ENCODE measurements at regions not wholly inside any gene's neighbourhood (a gene's known extent, or its start where the extent isn't known, plus 50 kb on each side); places are given as distances from the start of the nearest gene placed in this dataset.

GRCh38 chr5:51181208-51181894 lies 201.9 kb upstream of the ISL1 start:
- Histone ChIP-seq H3K9ac (ENCODE audit: low read depth, low read length) (no peak overlapping the region), H3K36me3 (ENCODE audit: insufficient read depth, low read length) (no peaks in the 10 kb centered on the region), H3K27me3 (ENCODE audit: insufficient read depth, low read length) (no peaks in the 10 kb centered on the region), H3K27ac (ENCODE audit: low read depth, low read length) (no peak overlapping the region), H3K4me3 (ENCODE audit: low read length) (no peak overlapping the region), H3K4me1 (ENCODE audit: insufficient read depth, low read length) (peaks cover 9% of the 10 kb centered on the region), H3K9me3 (ENCODE audit: insufficient read depth, low read depth, low read length) (no peaks in the 10 kb centered on the region)
- WGBS, result 73% methylated on average over 2 of the region's 3 CpGs

- Histone ChIP-seq H3K4me1 (ENCODE audit: insufficient read depth, low read length) (peaks cover 22% of the 10 kb centered on the region), H3K27me3 (ENCODE audit: insufficient read depth, low read length) (no peaks in the 10 kb centered on the region), H3K36me3 (ENCODE audit: insufficient read depth, low read length) (no peaks in the 10 kb centered on the region), H3K4me3 (ENCODE audit: low read length) (no peak overlapping the region), H3K27ac (ENCODE audit: low read depth, low read length) (no peak overlapping the region), H3K9me3 (ENCODE audit: insufficient read depth, low read depth, low read length) (no peaks in the 10 kb centered on the region), H3K9ac (ENCODE audit: low read depth, low read length) (no peak overlapping the region)
- 66% methylated on average over 4 of the region's 4 CpGs for WGBS
Observed at GRCh38 chr5:51185850-51186329, 197.4 kb upstream of the ISL1 start.

- no peaks in the 10 kb centered on the region for H3K27me3 ChIP-seq (ENCODE audit: insufficient read depth, low read length)
- H3K9ac ChIP-seq (ENCODE audit: low read depth, low read length), result no peak overlapping the region
- H3K4me3 ChIP-seq (ENCODE audit: low read length), result no peak overlapping the region
- H3K9me3 ChIP-seq (ENCODE audit: insufficient read depth, low read depth, low read length), result no peaks in the 10 kb centered on the region
- H3K36me3 ChIP-seq (ENCODE audit: insufficient read depth, low read length), result no peaks in the 10 kb centered on the region
- H3K4me1 ChIP-seq (ENCODE audit: insufficient read depth, low read length), result peaks cover 22% of the 10 kb centered on the region
- H3K27ac ChIP-seq (ENCODE audit: low read depth, low read length), result no peak overlapping the region
- WGBS, result 39% methylated on average over 6 of the region's 6 CpGs
Observed at GRCh38 chr5:51188001-51188591, 195.2 kb upstream of the ISL1 start.

GRCh38 chr5:51194671-51195070 lies 188.6 kb upstream of the ISL1 start:
- Histone ChIP-seq H3K4me3 (ENCODE audit: low read length) (no peak overlapping the region), H3K27ac (ENCODE audit: low read depth, low read length) (no peak overlapping the region), H3K4me1 (ENCODE audit: insufficient read depth, low read length) (no peaks in the 10 kb centered on the region), H3K9ac (ENCODE audit: low read depth, low read length) (no peak overlapping the region), H3K36me3 (ENCODE audit: insufficient read depth, low read length) (no peaks in the 10 kb centered on the region), H3K27me3 (ENCODE audit: insufficient read depth, low read length) (no peaks in the 10 kb centered on the region), H3K9me3 (ENCODE audit: insufficient read depth, low read depth, low read length) (no peaks in the 10 kb centered on the region)
- 92% methylated on average over 2 of the region's 2 CpGs for WGBS

GRCh38 chr5:51201024-51201423 lies 182.2 kb upstream of the ISL1 start:
- Histone ChIP-seq H3K4me1 (ENCODE audit: insufficient read depth, low read length) (no peaks in the 10 kb centered on the region), H3K27ac (ENCODE audit: low read depth, low read length) (no peak overlapping the region), H3K36me3 (ENCODE audit: insufficient read depth, low read length) (no peaks in the 10 kb centered on the region), H3K9me3 (ENCODE audit: insufficient read depth, low read depth, low read length) (no peaks in the 10 kb centered on the region), H3K4me3 (ENCODE audit: low read length) (no peak overlapping the region), H3K27me3 (ENCODE audit: insufficient read depth, low read length) (no peaks in the 10 kb centered on the region), H3K9ac (ENCODE audit: low read depth, low read length) (no peak overlapping the region)
- WGBS, result 80% methylated on average over 5 of the region's 6 CpGs

GRCh38 chr5:51201708-51202107 lies 181.5 kb upstream of the ISL1 start:
- Histone ChIP-seq H3K9me3 (ENCODE audit: insufficient read depth, low read depth, low read length) (no peaks in the 10 kb centered on the region), H3K4me3 (ENCODE audit: low read length) (no peak overlapping the region), H3K27ac (ENCODE audit: low read depth, low read length) (no peak overlapping the region), H3K4me1 (ENCODE audit: insufficient read depth, low read length) (no peaks in the 10 kb centered on the region), H3K9ac (ENCODE audit: low read depth, low read length) (no peak overlapping the region), H3K27me3 (ENCODE audit: insufficient read depth, low read length) (no peaks in the 10 kb centered on the region), H3K36me3 (ENCODE audit: insufficient read depth, low read length) (no peaks in the 10 kb centered on the region)
- 100% methylated on average over 1 of the region's 1 CpG for WGBS

- Histone ChIP-seq H3K9me3 (ENCODE audit: insufficient read depth, low read depth, low read length) (no peaks in the 10 kb centered on the region), H3K4me1 (ENCODE audit: insufficient read depth, low read length) (no peaks in the 10 kb centered on the region), H3K4me3 (ENCODE audit: low read length) (no peak overlapping the region), H3K27me3 (ENCODE audit: insufficient read depth, low read length) (no peaks in the 10 kb centered on the region), H3K9ac (ENCODE audit: low read depth, low read length) (no peak overlapping the region), H3K27ac (ENCODE audit: low read depth, low read length) (no peak overlapping the region), H3K36me3 (ENCODE audit: insufficient read depth, low read length) (no peaks in the 10 kb centered on the region)
- WGBS, result 86% methylated on average over 2 of the region's 2 CpGs
Observed at GRCh38 chr5:51202161-51202560, 181.1 kb upstream of the ISL1 start.

- Histone ChIP-seq H3K4me1 (ENCODE audit: insufficient read depth, low read length) (no peaks in the 10 kb centered on the region), H3K9ac (ENCODE audit: low read depth, low read length) (no peak overlapping the region), H3K36me3 (ENCODE audit: insufficient read depth, low read length) (no peaks in the 10 kb centered on the region), H3K27me3 (ENCODE audit: insufficient read depth, low read length) (no peaks in the 10 kb centered on the region), H3K27ac (ENCODE audit: low read depth, low read length) (no peak overlapping the region), H3K4me3 (ENCODE audit: low read length) (no peak overlapping the region), H3K9me3 (ENCODE audit: insufficient read depth, low read depth, low read length) (no peaks in the 10 kb centered on the region)
- WGBS, result 91% methylated on average over 1 of the region's 1 CpG
Observed at GRCh38 chr5:51203598-51203997, 179.7 kb upstream of the ISL1 start.

GRCh38 chr5:51208296-51208695 lies 175.0 kb upstream of the ISL1 start:
- H3K4me3 ChIP-seq (ENCODE audit: low read length), result no peak overlapping the region
- no peak overlapping the region for H3K27ac ChIP-seq (ENCODE audit: low read depth, low read length)
- no peaks in the 10 kb centered on the region for H3K9me3 ChIP-seq (ENCODE audit: insufficient read depth, low read depth, low read length)
- H3K36me3 ChIP-seq (ENCODE audit: insufficient read depth, low read length), result no peaks in the 10 kb centered on the region
- no peak overlapping the region for H3K9ac ChIP-seq (ENCODE audit: low read depth, low read length)
- 100% methylated on average over 2 of the region's 3 CpGs for WGBS
- peaks cover 6% of the 10 kb centered on the region; the same call in 1 of the 2 replicates for H3K4me1 ChIP-seq (ENCODE audit: insufficient read depth, low read length)
- no peaks in the 10 kb centered on the region for H3K27me3 ChIP-seq (ENCODE audit: insufficient read depth, low read length)

GRCh38 chr5:51214746-51215145 lies 168.5 kb upstream of the ISL1 start:
- Histone ChIP-seq H3K9ac (ENCODE audit: low read depth, low read length) (no peak overlapping the region), H3K27me3 (ENCODE audit: insufficient read depth, low read length) (no peaks in the 10 kb centered on the region), H3K27ac (ENCODE audit: low read depth, low read length) (no peak overlapping the region), H3K9me3 (ENCODE audit: insufficient read depth, low read depth, low read length) (no peaks in the 10 kb centered on the region), H3K36me3 (ENCODE audit: insufficient read depth, low read length) (no peaks in the 10 kb centered on the region), H3K4me1 (ENCODE audit: insufficient read depth, low read length) (peaks cover 7% of the 10 kb centered on the region; the same call in 1 of the 2 replicates), H3K4me3 (ENCODE audit: low read length) (no peak overlapping the region)
- 92% methylated on average over 1 of the region's 1 CpG for WGBS

GRCh38 chr5:51225789-51226742 lies 157.2 kb upstream of the ISL1 start:
- no peak overlapping the region for H3K4me3 ChIP-seq (ENCODE audit: low read length)
- no peaks in the 10 kb centered on the region for H3K27me3 ChIP-seq (ENCODE audit: insufficient read depth, low read length)
- peak overlapping the region; percentile 72 for H3K27ac ChIP-seq (ENCODE audit: low read depth, low read length)
- peaks cover 13% of the 10 kb centered on the region; the same call in 1 of the 2 replicates for H3K9me3 ChIP-seq (ENCODE audit: insufficient read depth, low read depth, low read length)
- peaks cover 31% of the 10 kb centered on the region for H3K4me1 ChIP-seq (ENCODE audit: insufficient read depth, low read length)
- 0 out of 2 replicates have a peak overlapping the region, but pooled peaks have one; percentile 10 for H3K9ac ChIP-seq (ENCODE audit: low read depth, low read length)
- no peaks in the 10 kb centered on the region for H3K36me3 ChIP-seq (ENCODE audit: insufficient read depth, low read length)
- 31% methylated on average over 4 of the region's 4 CpGs for WGBS
